GM23248 (cell line): ENCODE measurements at regions not wholly inside any gene's neighbourhood (a gene's known extent, or its start where the extent isn't known, plus 50 kb on each side); places are given as distances from the start of the nearest gene placed in this dataset.

Experiments used
- EZH2 ChIP-seq: fragments of 200-600 bp; sonication (generic); IDR thresholded peaks from 2 replicates; pipeline ENCODE4 v1.6.1; 2018; ENCODE audit warnings: antibody characterized with exemption, mild to moderate bottlenecking; ENCODE audit not compliant: insufficient read depth, poor library complexity, severe bottlenecking
- EZH2phosphoT487 ChIP-seq: fragments of 200-600 bp; sonication (generic); IDR thresholded peaks from 2 replicates; pipeline ENCODE4 v1.6.1; 2018; ENCODE audit warnings: antibody characterized with exemption, moderate library complexity, mild to moderate bottlenecking, low read depth; ENCODE audit not compliant: insufficient read depth

DNA sequence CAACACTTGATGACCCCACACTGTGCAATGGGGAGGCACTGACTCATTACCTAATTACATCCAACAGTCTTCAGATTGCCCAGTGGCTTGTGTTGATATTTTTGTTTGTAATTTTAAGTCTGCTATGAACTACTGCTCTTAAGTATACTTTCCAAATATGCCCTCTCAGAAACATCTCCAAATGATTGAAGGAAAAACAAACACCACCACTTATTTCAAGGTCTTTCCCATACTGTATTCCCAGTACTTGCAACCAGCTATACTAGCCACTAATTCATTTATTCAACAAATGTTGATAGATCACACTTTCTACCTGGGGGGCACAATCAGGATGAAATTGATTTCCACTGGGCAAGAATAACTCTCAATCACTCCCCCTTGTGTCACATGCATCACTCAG, 302.2 kb upstream of the CPEB2 start:
- TF ChIP-seq EZH2 = no peak
- no peak for TF ChIP-seq EZH2phosphoT487
